ENCODE measurements at regions not wholly inside any gene's neighbourhood (a gene's known extent, or its start where the extent isn't known, plus 50 kb on each side); places are given as distances from the start of the nearest gene placed in this dataset.
"Not testable (repeated sequence)": the region's sequence is repeated elsewhere in the genome, so short reads cannot be mapped to it uniquely, and the experiment has no call there.

- DNase-seq (ENCODE audit: low read depth), result not testable (repeated sequence)
These were observed 1372.6 kb downstream of the FOXD4L5 start for GRCh38 chr9:63912451-63912850.

- not testable (repeated sequence) for DNase-seq (ENCODE audit: low read depth)
These were observed 1375.9 kb downstream of the FOXD4L5 start for GRCh38 chr9:63909076-63909475.

GRCh38 chr9:63899637-63900190 is 1385.3 kb downstream of the FOXD4L5 start:
- not testable (repeated sequence) for DNase-seq (ENCODE audit: low read depth)

GRCh38 chr9:63881386-63881785 is 1403.6 kb downstream of the FOXD4L5 start:
- DNase-seq (ENCODE audit: low read depth), result not testable (repeated sequence)

GRCh38 chr9:63876380-63876779 is 1408.6 kb downstream of the FOXD4L5 start:
- not testable (repeated sequence) for DNase-seq (ENCODE audit: low read depth)

- DNase-seq (ENCODE audit: low read depth), result peak; percentile 63
These were observed 1425.4 kb downstream of the FOXD4L5 start for GRCh38 chr9:63859475-63860215.

- peak; percentile 10 for DNase-seq (ENCODE audit: low read depth)
These were observed 1425.9 kb downstream of the FOXD4L5 start for GRCh38 chr9:63859090-63859474.

- DNase-seq (ENCODE audit: low read depth), result not testable (repeated sequence)
These were observed 1431.8 kb downstream of the FOXD4L5 start for GRCh38 chr9:63853140-63853751.

- not testable (repeated sequence) for DNase-seq (ENCODE audit: low read depth)
These were observed 1460.2 kb downstream of the FOXD4L5 start for GRCh38 chr9:63824804-63825203.

- DNase-seq (ENCODE audit: low read depth), result not testable (repeated sequence)
These were observed 1461.4 kb downstream of the FOXD4L5 start for GRCh38 chr9:63823375-63824201.

GRCh38 chr9:63822615-63823374 is 1462.2 kb downstream of the FOXD4L5 start:
- not testable (repeated sequence) for DNase-seq (ENCODE audit: low read depth)

- not testable (repeated sequence) for DNase-seq (ENCODE audit: low read depth)
These were observed 1463.7 kb downstream of the FOXD4L5 start for GRCh38 chr9:63821293-63821692.

GRCh38 chr9:63820882-63821281 is 1464.1 kb downstream of the FOXD4L5 start:
- DNase-seq (ENCODE audit: low read depth), result not testable (repeated sequence)

- not testable (repeated sequence) for DNase-seq (ENCODE audit: low read depth)
These were observed 1464.6 kb downstream of the FOXD4L5 start for GRCh38 chr9:63820383-63820782.

- peak; percentile 9 for DNase-seq (ENCODE audit: low read depth)
These were observed 1467.1 kb downstream of the FOXD4L5 start for GRCh38 chr9:63817622-63818518.

- peak; percentile 67 for DNase-seq (ENCODE audit: low read depth)
These were observed 1468.0 kb downstream of the FOXD4L5 start for GRCh38 chr9:63816751-63817621.

GRCh38 chr9:63814970-63815669 is 1469.9 kb downstream of the FOXD4L5 start:
- DNase-seq (ENCODE audit: low read depth), result not testable (repeated sequence)

- DNase-seq (ENCODE audit: low read depth), result not testable (repeated sequence)
These were observed 1471.5 kb downstream of the FOXD4L5 start for GRCh38 chr9:63813391-63814021.
